ENCODE measurements at regions not wholly inside any gene's neighbourhood (a gene's known extent, or its start where the extent isn't known, plus 50 kb on each side); places are given as distances from the start of the nearest gene placed in this dataset.
A peak's percentile ranks its signal among the peaks of the same experiment; 100 is the strongest.

GRCh38 chr7:371119-371778 is 81.3 kb downstream of the FOXL3 start:
- DNase-seq (ENCODE audit: low spot score), result no peak

DNA sequence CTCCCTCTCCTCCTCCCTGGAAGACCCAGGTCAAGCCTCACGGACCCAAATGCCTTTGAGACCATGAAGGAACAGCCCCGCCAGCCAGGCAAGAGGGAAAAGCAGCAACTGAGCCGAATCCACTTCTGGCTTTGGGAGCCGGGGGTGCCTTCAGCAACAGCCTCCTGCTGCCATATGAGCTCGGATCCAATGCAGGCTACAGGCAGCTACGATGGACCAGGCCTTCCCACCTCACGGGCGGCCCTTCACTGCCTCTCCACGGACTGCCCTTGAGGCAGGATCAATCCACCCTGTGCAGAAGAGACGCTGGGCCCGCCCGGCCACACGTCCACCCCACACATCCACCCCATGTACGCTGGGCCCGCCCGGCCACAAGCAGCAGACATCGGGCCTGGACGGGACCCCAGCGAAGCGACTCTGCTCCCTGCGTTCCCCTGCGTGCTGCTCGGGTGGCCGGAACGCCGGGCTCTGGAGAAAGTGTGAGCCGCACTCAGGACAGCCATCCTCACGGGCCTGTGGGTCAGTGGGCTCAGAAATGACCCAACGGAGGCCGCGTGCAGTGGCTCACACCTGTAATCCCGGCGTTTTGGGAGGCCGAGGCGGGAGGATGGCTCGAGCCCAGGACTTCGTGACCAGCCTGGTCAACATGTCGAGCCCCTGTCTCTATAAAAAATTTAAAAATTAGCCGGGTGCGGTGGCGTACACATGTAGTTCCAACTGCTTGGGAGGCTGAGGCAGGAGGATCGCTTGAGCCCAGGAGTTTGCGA is 82.0 kb downstream of the FOXL3 start:
- no peak for DNase-seq (ENCODE audit: low spot score)

- DNase-seq (ENCODE audit: low spot score), result no peak
These were observed 82.6 kb downstream of the FOXL3 start for GRCh38 chr7:372546-372931.

DNA sequence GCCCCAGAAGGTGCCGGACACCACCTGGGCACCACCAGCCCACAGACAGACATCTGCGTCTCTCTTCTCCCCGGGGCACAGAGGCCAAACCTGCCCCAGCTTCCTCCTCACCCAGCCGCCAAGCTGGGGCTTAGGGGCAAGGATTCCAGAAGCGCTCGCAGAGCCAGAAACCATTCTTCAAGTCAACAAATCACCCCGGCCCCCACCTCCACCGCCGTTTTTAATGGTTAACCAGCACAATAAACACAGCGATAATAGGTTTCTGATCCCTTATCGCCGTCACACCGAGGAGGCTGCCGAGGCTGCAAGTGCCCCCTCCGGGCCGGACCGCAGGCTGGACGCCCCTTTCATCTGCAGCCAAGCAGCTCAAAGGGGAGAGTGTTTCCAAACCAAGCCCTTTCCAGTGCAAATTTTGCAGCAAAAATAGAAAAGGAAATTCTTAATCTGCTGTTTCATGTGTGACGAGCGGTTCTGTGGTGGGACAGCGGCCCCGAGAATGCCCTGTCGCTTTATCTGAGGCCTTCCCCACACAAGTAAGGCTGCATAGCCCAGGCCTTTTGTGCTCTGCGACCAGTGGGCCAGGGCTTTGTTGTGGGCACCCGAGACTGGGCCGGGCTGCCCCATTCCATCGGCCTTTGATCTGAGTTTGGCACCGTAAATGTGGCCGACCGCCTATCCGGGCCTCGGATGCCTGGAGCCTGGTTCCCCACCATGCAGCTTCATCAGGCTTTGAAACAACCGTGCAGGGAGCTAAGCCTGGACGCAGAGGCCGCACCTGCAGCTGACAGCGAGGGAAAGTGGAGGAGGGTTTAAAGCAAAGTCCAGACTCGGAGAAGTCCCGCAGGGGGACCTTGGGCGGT is 83.2 kb downstream of the FOXL3 start:
- DNase-seq (ENCODE audit: low spot score), result no peak

- no peak for DNase-seq (ENCODE audit: low spot score)
These were observed 84.1 kb downstream of the FOXL3 start for GRCh38 chr7:373818-374705.

GRCh38 chr7:374706-375311 is 84.8 kb downstream of the FOXL3 start:
- no peak for DNase-seq (ENCODE audit: low spot score)

- DNase-seq (ENCODE audit: low spot score), result peak; percentile 7
These were observed 85.4 kb downstream of the FOXL3 start for GRCh38 chr7:375321-375831.

DNA sequence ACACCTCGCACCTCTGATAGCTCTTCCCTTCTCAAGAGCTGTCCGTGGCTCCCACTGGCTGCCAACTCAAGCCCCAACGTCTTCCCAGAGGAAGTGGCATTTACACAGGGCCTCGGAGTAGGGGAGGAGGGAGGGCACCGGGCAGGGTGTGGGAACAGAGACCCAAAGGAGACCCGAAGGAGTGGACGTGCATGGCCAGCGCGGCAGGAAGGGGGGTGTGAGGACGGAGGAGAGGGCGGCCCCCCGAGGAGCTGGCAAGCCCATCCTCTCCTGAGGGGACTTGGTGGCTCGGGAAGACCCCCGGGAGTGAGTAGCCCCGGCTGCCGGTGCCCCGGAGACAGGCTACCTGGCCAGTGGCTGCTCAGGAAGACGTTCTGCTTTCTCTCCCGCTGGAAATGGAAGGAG is 85.9 kb downstream of the FOXL3 start:
- no peak for DNase-seq (ENCODE audit: low spot score)

DNA sequence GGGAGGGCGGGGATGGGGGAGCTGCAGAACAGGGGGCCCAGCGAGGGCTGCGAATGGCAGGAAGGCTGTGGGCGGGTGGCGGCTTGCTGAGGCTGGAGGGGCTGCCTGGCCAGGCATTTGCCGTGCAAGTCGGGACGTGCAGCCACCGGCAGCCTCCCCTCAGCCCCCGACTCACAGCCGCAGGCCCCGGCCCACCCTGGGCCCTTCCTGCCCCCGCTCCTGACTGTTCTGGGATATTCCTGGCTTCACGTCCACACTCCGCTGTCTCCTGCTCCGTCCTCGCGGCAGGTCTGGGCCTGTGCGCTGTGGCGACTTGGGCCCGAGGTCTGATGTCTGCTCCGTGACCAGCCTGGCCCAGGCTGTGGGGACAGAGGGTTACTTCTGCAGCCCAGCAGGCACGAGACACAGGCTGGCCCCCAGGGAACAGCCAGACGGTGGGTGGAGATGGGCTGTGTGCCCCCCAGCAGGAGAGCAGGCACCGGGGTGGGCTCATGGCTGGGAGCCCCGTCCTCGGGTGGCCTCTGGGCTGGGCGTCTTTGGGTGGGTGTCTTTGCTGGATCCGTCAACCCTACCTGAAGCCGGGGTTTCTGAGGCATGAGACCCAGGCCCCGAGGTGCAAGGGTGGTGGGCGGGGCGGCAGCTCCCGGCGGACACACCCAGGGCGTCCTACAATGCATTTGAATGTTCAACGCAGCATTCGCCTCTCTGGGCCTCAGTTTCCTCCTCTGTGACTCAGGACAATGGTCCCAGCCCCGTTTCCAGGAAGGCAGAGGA is 86.5 kb downstream of the FOXL3 start:
- DNase-seq (ENCODE audit: low spot score), result no peak

GRCh38 chr7:377080-378040 is 87.4 kb downstream of the FOXL3 start:
- peak; percentile 7 for DNase-seq (ENCODE audit: low spot score)

GRCh38 chr7:378041-378420 is 88.1 kb downstream of the FOXL3 start:
- DNase-seq (ENCODE audit: low spot score), result no peak

- DNase-seq (ENCODE audit: low spot score), result peak; percentile 30
These were observed 88.8 kb downstream of the FOXL3 start for GRCh38 chr7:378551-379455.

DNA sequence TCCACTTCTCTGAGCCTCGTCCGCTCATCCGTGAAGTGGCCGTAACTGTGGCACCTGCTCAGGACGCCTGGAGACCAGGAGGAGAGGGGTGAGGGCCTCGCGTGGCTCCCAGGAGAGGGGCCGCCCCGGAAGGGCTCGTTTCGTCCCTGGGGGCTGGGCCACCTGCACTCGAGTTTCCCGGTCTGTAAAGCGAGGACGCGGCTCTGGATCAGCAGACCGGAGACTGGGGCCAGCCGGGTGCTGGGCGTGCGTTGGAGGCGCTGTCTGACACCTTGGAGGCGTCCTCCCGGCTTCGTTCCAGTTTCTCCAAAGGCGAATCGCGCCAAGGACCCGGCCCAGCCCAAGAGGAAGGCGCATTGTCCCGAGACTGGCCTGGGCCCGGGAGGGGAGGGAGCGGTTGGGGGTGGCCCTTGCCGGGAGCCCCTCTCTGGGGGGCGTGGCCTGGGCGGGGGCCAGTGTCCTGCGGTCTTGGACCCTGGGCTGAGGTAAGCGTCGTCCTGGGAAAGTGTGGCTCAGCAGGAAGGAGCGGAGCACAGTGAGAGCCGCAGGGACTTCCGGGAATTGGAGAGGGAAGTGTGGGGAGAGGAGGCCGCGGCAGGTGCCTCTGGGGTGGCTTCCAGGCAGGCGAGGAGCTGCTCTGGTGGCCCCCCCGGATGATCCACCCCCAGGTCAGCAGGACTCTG is 89.6 kb downstream of the FOXL3 start:
- peak; percentile 27 for DNase-seq (ENCODE audit: low spot score)

DNA sequence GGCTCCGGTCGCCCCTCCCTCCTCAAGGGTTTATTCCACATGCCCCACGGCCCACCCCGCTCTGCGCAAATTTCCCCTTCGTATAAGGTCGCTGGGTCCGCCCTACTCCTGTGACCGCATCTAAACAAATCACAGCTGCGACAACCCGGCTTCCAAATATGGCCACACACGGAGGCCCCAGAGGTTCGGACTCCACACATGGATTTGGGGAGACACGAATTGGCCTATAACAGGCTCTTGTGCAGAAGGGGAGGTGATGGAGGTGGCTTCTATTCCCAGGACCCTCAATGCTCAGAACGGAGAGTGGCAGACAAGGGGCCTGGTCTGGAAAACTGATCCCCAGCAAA is 90.1 kb downstream of the FOXL3 start:
- no peak for DNase-seq (ENCODE audit: low spot score)

DNA sequence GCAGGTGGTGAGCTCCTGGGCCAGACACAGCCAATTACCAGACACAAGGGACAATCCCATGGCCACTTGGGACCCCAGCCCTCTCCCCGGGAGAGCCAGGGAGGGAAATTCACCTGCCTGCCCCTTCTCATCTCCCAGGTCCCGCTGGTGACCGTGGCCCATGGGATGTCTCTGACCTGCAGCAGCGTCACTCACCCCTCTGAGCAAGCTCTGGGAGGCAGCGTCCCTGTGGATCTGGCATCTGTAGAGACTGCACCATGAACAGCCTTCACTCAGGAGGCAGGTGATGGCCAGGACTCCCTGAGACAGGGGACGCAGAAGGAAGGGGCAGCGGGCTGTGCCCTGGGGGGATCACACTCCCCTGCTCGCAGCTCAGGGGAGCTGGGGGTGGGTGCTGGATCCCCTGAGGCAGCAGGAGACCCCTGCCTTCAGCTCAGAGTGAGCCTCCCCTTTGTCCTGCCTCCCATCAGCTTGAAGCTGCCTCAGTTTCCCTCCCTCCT is 90.8 kb downstream of the FOXL3 start:
- DNase-seq (ENCODE audit: low spot score), result peak; percentile 10

GRCh38 chr7:381211-382042 is 91.5 kb downstream of the FOXL3 start:
- DNase-seq (ENCODE audit: low spot score), result no peak

GRCh38 chr7:382043-382400 is 92.1 kb downstream of the FOXL3 start:
- DNase-seq (ENCODE audit: low spot score), result no peak
